HCT116 (cell line): ENCODE measurements at regions not wholly inside any gene's neighbourhood (a gene's known extent, or its start where the extent isn't known, plus 50 kb on each side); places are given as distances from the start of the nearest gene placed in this dataset.

Experiments used
- ATAC-seq: fragments of 200-7000 bp; cut with Tn5 transposase; 2 replicates; pipeline ENCODE4 v1.9.1; 2020; ENCODE audit warnings: mild to moderate bottlenecking, moderate library complexity
- BruUV-seq: library from RNA; stranded (reverse); fragments of 400-500 nt; replicated peaks from 2 replicates; lab custom pipeline; 2021; lab: Mats Ljungman, UMichigan
- CTCF ChIA-PET: fragments of 300-600 bp; sonication (Branson Sonifier 250); formaldehyde crosslinking; loops from one replicate; lab custom pipeline; 2021; ENCODE audit warnings: antibody characterized with exemption; lab: Charles Lee
- POLR2A ChIA-PET: fragments of 300-600, 350-600 bp; sonication (Branson Sonifier 250); formaldehyde crosslinking; loops from one replicate; lab custom pipeline; 2021; ENCODE audit warnings: antibody characterized with exemption; lab: Charles Lee
- RAD21 ChIA-PET, 2 experiments: fragments of 300-600 bp; sonication (Branson Sonifier 250); formaldehyde crosslinking; loops; one replicate each; lab custom pipeline; 2023; ENCODE audit warnings: low total read pairs in 2 of 2; ENCODE audit not compliant: uncharacterized antibody in 2 of 2, unreplicated experiment in 2 of 2, low non-redundant PET in 1 of 2; lab: Charles Lee
- DNase-seq: peaks from one replicate; pipeline ENCODE4 v3.0.0-alpha.2; 2010; ENCODE audit warnings: low read depth, low spot score
- H2AFZ ChIP-seq: fragments of 200-600 bp; shearing (Covaris generic), sonication (generic); 2 replicates; pipeline ENCODE4 v1.6.1; 2017; ENCODE audit warnings: low read depth, mixed run types, mixed read lengths, antibody characterized with exemption, low read length; ENCODE audit not compliant: poor library complexity, severe bottlenecking
- H3K27ac ChIP-seq: 2 replicates; pipeline ENCODE4 v1.5.1; 2012; ENCODE audit warnings: low read depth, low read length
- H3K27me3 ChIP-seq: fragments of 200-600 bp; sonication (generic); 2 replicates; pipeline ENCODE4 v1.6.1; 2016; ENCODE audit warnings: mixed run types, low read length, mixed read lengths; ENCODE audit not compliant: insufficient read depth
- H3K36me3 ChIP-seq, 2 experiments: fragments of 200-500 bp in 1 of 2; fragments of 200-600 bp in 1 of 2; sonication (Bioruptor generic) in 1 of 2; sonication (generic) in 1 of 2; 2 replicates each; pipeline versions ENCODE4 v1.5.1 to v1.6.1; 2014 to 2016; ENCODE audit warnings: low read length in 2 of 2, inconsistent platforms in 1 of 2, mixed read lengths in 1 of 2, mixed run types in 1 of 2; ENCODE audit not compliant: insufficient read depth in 2 of 2, control insufficient read depth in 1 of 2
- H3K4me1 ChIP-seq, 2 experiments: fragments of 200-600 bp in 1 of 2; sonication (generic) in 1 of 2; 2 replicates each; pipeline versions ENCODE4 v1.5.1 to v1.6.1; 2012 to 2017; ENCODE audit warnings: low read length in 2 of 2, inconsistent platforms in 1 of 2, mild to moderate bottlenecking in 1 of 2, mixed read lengths in 1 of 2, mixed run types in 1 of 2, moderate library complexity in 1 of 2; ENCODE audit not compliant: insufficient read depth in 2 of 2, control insufficient read depth in 1 of 2
- H3K4me2 ChIP-seq: fragments of 200-600 bp; sonication (generic); 2 replicates; pipeline ENCODE4 v1.6.1; 2017; ENCODE audit warnings: mixed run types, low read length, mixed read lengths
- H3K4me3 ChIP-seq, 2 experiments: fragments of 200-600 bp in 1 of 2; sonication (generic) in 1 of 2; replicated peaks in 1 of 2; 2 replicates each; pipeline ENCODE4 v1.5.1; 2011 to 2016; ENCODE audit warnings: low read length in 2 of 2, control low read depth in 1 of 2, low read depth in 1 of 2, mild to moderate bottlenecking in 1 of 2, mixed read lengths in 1 of 2, mixed run types in 1 of 2
- H3K79me2 ChIP-seq: fragments of 200-600 bp; sonication (generic); 2 replicates; pipeline ENCODE4 v1.6.1; 2017; ENCODE audit warnings: mild to moderate bottlenecking, mixed run types, low read length, moderate library complexity, mixed read lengths; ENCODE audit not compliant: insufficient read depth
- H3K9ac ChIP-seq: fragments of 200-600 bp; sonication (generic); 2 replicates; pipeline ENCODE4 v1.6.1; 2016; ENCODE audit warnings: low read length, mixed read lengths
- H3K9me2 ChIP-seq: fragments of 200-600 bp; sonication (generic), shearing (Covaris generic); 2 replicates; pipeline ENCODE4 v1.6.1; 2017; ENCODE audit warnings: mixed run types, mild to moderate bottlenecking, moderate library complexity; ENCODE audit not compliant: insufficient read depth
- H3K9me3 ChIP-seq, 2 experiments: fragments of 200-500 bp in 1 of 2; fragments of 200-600 bp in 1 of 2; sonication (Bioruptor generic) in 1 of 2; sonication (generic) in 1 of 2; 2 replicates each; pipeline ENCODE4 v1.6.1; 2014 to 2017; ENCODE audit warnings: low read length in 2 of 2, mixed read lengths in 2 of 2, inconsistent platforms in 1 of 2, low read depth in 1 of 2, mild to moderate bottlenecking in 1 of 2, mixed run types in 1 of 2, moderate library complexity in 1 of 2; ENCODE audit not compliant: control insufficient read depth in 1 of 2, insufficient read depth in 1 of 2
- H4K20me1 ChIP-seq: fragments of 200-600 bp; sonication (generic), shearing (Covaris generic); 2 replicates; pipeline ENCODE4 v1.6.1; 2017; ENCODE audit warnings: mixed run types, mild to moderate bottlenecking, moderate library complexity; ENCODE audit not compliant: insufficient read depth
- CEBPB ChIP-seq: IDR thresholded peaks from 2 replicates; pipeline ENCODE4 v1.6.1; 2012; ENCODE audit warnings: low read depth
- POLR2AphosphoS5 ChIP-seq: IDR thresholded peaks from 2 replicates; pipeline ENCODE4 v1.6.1; 2011; ENCODE audit warnings: mild to moderate bottlenecking, low read depth, low read length, moderate library complexity
- SIN3A ChIP-seq: IDR thresholded peaks from 2 replicates; pipeline ENCODE4 v1.6.1; 2012; ENCODE audit warnings: low read depth
- SP1 ChIP-seq: IDR thresholded peaks from 2 replicates; pipeline ENCODE4 v1.6.1; 2012; ENCODE audit warnings: low read depth
- ZBTB33 ChIP-seq: IDR thresholded peaks from 2 replicates; pipeline ENCODE4 v1.6.1; 2011; ENCODE audit warnings: mild to moderate bottlenecking, low read length, moderate library complexity; ENCODE audit not compliant: insufficient replicate concordance; ENCODE audit errors: extremely low read depth
- ZFX ChIP-seq: fragments of 450-650 bp; IDR thresholded peaks from 2 replicates; pipeline ENCODE4 v1.6.1; 2017
- ZNF274 ChIP-seq: fragments of 200-500 bp; sonication (Bioruptor generic); IDR thresholded peaks from 2 replicates; pipeline ENCODE4 v1.6.1; 2014; ENCODE audit warnings: mild to moderate bottlenecking, low read depth, low read length, inconsistent platforms
- intact Hi-C: fragments of 100-400 bp; cut with micrococcal nuclease; formaldehyde crosslinking; loops from 2 replicates; pipeline ENCODE4 v1.10.0; 2022
- TF ChIP-seq, protein P1 (sequence below): IDR thresholded peaks from 2 replicates; pipeline ENCODE4 v1.6.1; 2012
- TF ChIP-seq, protein P2 (sequence below), 3 experiments: fragments of 200-600 bp in 1 of 3; sonication (generic) in 1 of 3; IDR thresholded peaks in 2 of 3; conservative IDR thresholded peaks in 1 of 3; 2 replicates each; pipeline ENCODE4 v1.5.1; 2012 to 2017; ENCODE audit warnings: low read depth in 2 of 3, low read length in 2 of 3, antibody characterized with exemption in 1 of 3, borderline replicate concordance in 1 of 3, control low read depth in 1 of 3, mild to moderate bottlenecking in 1 of 3, mixed read lengths in 1 of 3, mixed run types in 1 of 3, moderate library complexity in 1 of 3; ENCODE audit not compliant: insufficient read depth in 1 of 3

- no TSS peak for BruUV-seq
- H3K4me1 ChIP-seq = no peaks in the 10 kb centered on the region
- DNase-seq = no peak
- H3K36me3 ChIP-seq = no peaks in the 10 kb centered on the region
- H3K27ac ChIP-seq = no peak overlapping the region
- no peaks in the 10 kb centered on the region for H4K20me1 ChIP-seq
- ChIA-PET CTCF (no interaction called here), POLR2A (no interaction called here), RAD21 (no interaction called here)
- H3K9ac ChIP-seq = no peak overlapping the region
- no peak overlapping the region for H2AFZ ChIP-seq
- ATAC-seq = no peak
- TF ChIP-seq SP1 (no peak), POLR2AphosphoS5 (no peak), CEBPB (no peak), SIN3A (no peak), ZBTB33 (no peak), ZFX (no peak), ZNF274 (no peak)
- TF ChIP-seq, protein P1, sequence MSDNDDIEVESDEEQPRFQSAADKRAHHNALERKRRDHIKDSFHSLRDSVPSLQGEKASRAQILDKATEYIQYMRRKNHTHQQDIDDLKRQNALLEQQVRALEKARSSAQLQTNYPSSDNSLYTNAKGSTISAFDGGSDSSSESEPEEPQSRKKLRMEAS = no peak
- TF ChIP-seq, protein P2, sequence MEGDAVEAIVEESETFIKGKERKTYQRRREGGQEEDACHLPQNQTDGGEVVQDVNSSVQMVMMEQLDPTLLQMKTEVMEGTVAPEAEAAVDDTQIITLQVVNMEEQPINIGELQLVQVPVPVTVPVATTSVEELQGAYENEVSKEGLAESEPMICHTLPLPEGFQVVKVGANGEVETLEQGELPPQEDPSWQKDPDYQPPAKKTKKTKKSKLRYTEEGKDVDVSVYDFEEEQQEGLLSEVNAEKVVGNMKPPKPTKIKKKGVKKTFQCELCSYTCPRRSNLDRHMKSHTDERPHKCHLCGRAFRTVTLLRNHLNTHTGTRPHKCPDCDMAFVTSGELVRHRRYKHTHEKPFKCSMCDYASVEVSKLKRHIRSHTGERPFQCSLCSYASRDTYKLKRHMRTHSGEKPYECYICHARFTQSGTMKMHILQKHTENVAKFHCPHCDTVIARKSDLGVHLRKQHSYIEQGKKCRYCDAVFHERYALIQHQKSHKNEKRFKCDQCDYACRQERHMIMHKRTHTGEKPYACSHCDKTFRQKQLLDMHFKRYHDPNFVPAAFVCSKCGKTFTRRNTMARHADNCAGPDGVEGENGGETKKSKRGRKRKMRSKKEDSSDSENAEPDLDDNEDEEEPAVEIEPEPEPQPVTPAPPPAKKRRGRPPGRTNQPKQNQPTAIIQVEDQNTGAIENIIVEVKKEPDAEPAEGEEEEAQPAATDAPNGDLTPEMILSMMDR (IDR thresholded peaks at IDR 0.05 in 2 of 3, conservative IDR thresholded peaks at IDR 0.05 in 1 of 3; ENCODE audit: borderline replicate concordance in 1 of 3, insufficient read depth in 1 of 3, low read depth in 2 of 3, low read length in 2 of 3) = no peak
- no peaks in the 10 kb centered on the region for H3K9me2 ChIP-seq
- intact Hi-C loops = no loop called here
- no peaks in the 10 kb centered on the region for H3K79me2 ChIP-seq
- H3K4me2 ChIP-seq = no peak overlapping the region
- no peak overlapping the region for H3K4me3 ChIP-seq
- no peaks in the 10 kb centered on the region for H3K27me3 ChIP-seq
- H3K9me3 ChIP-seq = no peaks in the 10 kb centered on the region
Measured at GRCh38 chr5:81914696-81915095, 57.1 kb upstream of the ATG10 start.
